GM19351 (cell line): ENCODE measurements at regions not wholly inside any gene's neighbourhood (a gene's known extent, or its start where the extent isn't known, plus 50 kb on each side); places are given as distances from the start of the nearest gene placed in this dataset.

Source experiments
- ATAC-seq: cut with Tn5 transposase; IDR thresholded peaks from one replicate; pipeline ENCODE4 v1.9.1; 2021; ENCODE audit warnings: mild to moderate bottlenecking, moderate library complexity; ENCODE audit not compliant: unreplicated experiment

GRCh38 chr2:3959372-3959771, 256.0 kb downstream of the DCDC2C start:
- ATAC-seq: peak; percentile 59

- no peak for ATAC-seq
These were observed 256.7 kb downstream of the DCDC2C start for GRCh38 chr2:3960106-3960505.

- no peak for ATAC-seq
These were observed 259.3 kb downstream of the DCDC2C start for GRCh38 chr2:3962719-3963118.

GRCh38 chr2:3965211-3965610, 261.8 kb downstream of the DCDC2C start:
- ATAC-seq: no peak

- no peak for ATAC-seq
These were observed 262.6 kb downstream of the DCDC2C start for GRCh38 chr2:3965953-3966352.

GRCh38 chr2:3966470-3966869, 263.1 kb downstream of the DCDC2C start:
- ATAC-seq: no peak

- ATAC-seq: no peak
These were observed 265.4 kb downstream of the DCDC2C start for GRCh38 chr2:3968736-3969135.

GRCh38 chr2:3970791-3971651, 267.6 kb downstream of the DCDC2C start:
- ATAC-seq: no peak

- no peak for ATAC-seq
These were observed 268.3 kb downstream of the DCDC2C start for GRCh38 chr2:3971652-3972192.

- no peak for ATAC-seq
These were observed 269.0 kb downstream of the DCDC2C start for GRCh38 chr2:3972377-3972776.

GRCh38 chr2:3974765-3975164, 271.4 kb downstream of the DCDC2C start:
- ATAC-seq: no peak

- ATAC-seq: no peak
These were observed 278.1 kb downstream of the DCDC2C start for GRCh38 chr2:3981446-3981987.

GRCh38 chr2:3982160-3982559, 278.8 kb downstream of the DCDC2C start:
- no peak for ATAC-seq

- no peak for ATAC-seq
These were observed 282.7 kb downstream of the DCDC2C start for GRCh38 chr2:3986063-3986462.

GRCh38 chr2:3986530-3987258, 283.3 kb downstream of the DCDC2C start:
- no peak for ATAC-seq

GRCh38 chr2:4002841-4003403, 299.5 kb downstream of the DCDC2C start:
- no peak for ATAC-seq

GRCh38 chr2:4012197-4012596, 308.8 kb downstream of the DCDC2C start:
- ATAC-seq: no peak

GRCh38 chr2:4018535-4018934, 315.2 kb downstream of the DCDC2C start:
- no peak for ATAC-seq

GRCh38 chr2:4020153-4020552, 316.8 kb downstream of the DCDC2C start:
- no peak for ATAC-seq

- no peak for ATAC-seq
These were observed 317.3 kb downstream of the DCDC2C start for GRCh38 chr2:4020649-4021048.

- no peak for ATAC-seq
These were observed 321.2 kb downstream of the DCDC2C start for GRCh38 chr2:4024605-4025004.
